T-helper 2 cell (primary cell): ENCODE measurements at regions not wholly inside any gene's neighbourhood (a gene's known extent, or its start where the extent isn't known, plus 50 kb on each side); places are given as distances from the start of the nearest gene placed in this dataset.
"Not testable (repeated sequence)": the region's sequence is repeated elsewhere in the genome, so short reads cannot be mapped to it uniquely, and the experiment has no call there.

Experiments used
- DNase-seq, 5 experiments: peaks; one replicate each; pipeline versions ENCODE4 v3.0.0 to v3.0.0-alpha.2; 2012 to 2022

DNA sequence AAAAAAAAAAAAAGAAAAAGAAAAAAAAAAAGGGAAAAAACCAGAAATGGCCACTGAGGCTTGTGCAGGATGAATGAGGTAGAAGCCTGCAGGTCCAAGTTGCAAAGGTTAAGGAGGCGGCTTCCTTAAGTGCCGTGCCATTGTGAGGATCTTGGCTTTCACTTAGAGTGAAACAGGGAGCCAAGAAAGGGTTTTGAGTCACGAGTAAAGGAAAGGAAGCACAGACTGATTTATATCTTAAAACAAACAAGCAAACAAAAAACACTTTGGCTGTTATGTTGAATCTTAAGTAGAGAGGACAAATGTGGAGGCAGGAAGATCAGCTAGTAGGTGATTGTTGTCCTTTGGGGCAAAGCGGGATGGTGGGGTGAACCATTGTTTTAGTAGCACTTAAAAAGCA, 749.7 kb upstream of the SOX11 start:
- DNase-seq: no peak

DNA sequence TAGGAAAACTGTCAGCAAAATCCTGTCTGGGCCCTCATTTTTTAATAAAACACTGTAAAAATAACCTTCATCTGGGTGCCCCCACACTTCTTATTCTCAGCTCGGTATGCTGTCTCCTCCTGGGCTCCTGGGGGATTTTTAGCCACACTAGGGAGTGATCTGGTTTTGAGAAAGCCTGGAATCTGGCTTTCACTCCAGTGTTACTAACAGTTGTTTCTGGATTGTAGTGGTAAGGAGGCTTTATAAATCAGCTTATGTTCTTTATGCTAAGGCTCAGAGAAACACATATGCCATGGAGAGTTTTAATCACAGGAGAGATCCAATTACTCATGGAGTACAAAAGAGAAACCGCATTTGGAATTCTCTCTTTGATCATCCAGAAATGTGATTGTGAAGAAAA, 744.3 kb upstream of the SOX11 start:
- DNase-seq: no peak

- no peak for DNase-seq
These were observed 740.8 kb upstream of the SOX11 start for GRCh38 chr2:4951368-4951767.

DNA sequence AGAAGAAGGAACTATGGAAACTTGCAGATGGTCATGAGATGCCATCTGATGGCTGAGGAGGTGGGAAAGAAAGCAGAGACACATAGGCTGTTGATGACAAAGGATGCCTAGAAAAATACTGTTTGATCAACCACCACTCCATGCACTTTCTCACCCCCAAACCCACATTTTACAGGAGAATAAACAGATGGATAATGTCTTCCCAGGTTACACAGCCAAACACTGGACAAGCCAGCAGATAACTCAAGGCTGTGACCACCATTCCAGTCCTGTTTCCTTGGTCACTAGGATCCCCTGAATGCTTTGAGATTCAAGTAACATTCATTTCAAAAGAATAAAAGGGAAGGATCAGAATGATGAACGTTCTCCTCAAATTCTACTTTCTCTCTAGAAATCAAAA, 733.0 kb upstream of the SOX11 start:
- DNase-seq: no peak

DNA sequence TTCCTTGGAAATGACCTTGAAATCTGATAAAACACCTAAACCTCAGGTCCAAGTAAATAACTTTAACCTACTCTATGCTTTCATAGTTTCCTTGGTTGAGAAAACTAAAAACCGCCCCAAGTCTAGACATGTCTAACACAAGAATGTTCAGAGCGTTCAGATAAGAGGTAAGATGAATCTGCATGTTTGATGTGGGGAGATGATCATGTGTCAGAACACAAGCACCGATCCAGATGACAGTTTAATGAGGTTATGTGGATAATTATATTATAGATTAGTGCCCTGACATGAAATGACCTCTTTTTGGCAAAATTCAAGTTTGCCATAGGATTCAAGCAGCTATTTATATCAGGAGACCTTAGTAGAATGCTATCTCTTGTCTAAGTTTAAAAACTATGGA, 729.8 kb upstream of the SOX11 start:
- DNase-seq: no peak

GRCh38 chr2:4963106-4963505, 729.1 kb upstream of the SOX11 start:
- no peak for DNase-seq

GRCh38 chr2:4964001-4964540, 728.1 kb upstream of the SOX11 start:
- no peak for DNase-seq

GRCh38 chr2:4964579-4964978, 727.6 kb upstream of the SOX11 start:
- no peak for DNase-seq

- no peak for DNase-seq
These were observed 726.4 kb upstream of the SOX11 start for GRCh38 chr2:4965556-4966320.

DNA sequence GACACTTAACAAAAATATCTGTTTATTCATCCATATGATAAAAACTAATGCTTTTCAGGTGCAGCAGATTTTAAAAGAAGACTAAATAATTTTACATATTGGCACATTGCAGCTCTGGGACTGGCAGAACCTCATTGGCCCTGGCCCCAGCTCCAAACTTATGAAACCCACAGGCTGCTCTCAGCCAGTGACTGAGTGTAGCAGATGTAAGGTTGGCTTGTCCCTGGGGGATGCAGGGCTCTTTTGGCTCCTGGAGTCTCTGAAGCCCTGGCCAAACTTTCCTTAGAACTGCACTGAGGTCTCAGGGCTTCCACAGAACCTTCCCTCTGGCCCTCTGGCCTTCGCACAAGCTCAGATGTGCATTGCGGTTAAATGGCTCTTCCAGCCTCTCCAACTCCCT, 725.0 kb upstream of the SOX11 start:
- no peak for DNase-seq

GRCh38 chr2:4972472-4972871, 719.7 kb upstream of the SOX11 start:
- no peak for DNase-seq

DNA sequence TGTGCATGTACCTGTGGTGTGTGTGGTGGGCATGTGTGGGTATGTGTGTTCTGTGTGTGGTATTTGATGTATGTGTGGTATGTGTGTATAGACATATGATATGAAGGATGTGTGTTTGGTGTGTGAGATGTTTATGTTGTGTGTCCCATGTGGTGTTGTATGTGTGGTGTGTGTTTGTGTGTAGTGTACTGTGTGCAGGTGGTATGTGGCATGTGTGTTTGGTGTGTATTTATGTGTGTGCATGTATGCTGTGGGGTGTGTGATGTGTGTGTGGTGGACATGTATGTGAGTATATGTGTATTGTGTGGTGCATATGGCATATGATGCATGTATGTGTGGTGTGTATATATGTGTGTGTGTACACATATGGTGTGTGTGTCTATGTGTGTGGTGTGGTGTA, 718.8 kb upstream of the SOX11 start:
- DNase-seq: no peak

GRCh38 chr2:4973973-4974372, 718.2 kb upstream of the SOX11 start:
- peak in 1 of 5 experiments; percentile 7 for DNase-seq

DNA sequence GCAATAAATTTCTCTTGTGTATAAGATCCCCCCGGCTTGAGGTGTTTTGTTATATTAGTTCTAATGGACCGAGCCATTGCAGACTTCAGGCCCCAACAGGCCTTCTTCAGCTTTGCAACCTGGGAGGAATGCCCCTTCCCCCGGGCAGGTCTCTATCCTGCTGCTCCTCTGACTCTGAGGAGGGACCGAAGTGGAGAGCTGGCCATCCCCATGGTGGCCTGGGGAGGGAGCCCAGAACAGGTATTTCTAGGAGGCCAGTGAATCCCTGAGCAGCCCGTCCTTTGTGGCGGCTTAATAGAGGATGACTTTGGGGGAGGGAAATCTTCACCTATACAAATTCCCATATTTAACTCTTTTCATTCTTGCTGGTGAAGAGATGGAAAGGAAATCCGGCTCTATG, 715.8 kb upstream of the SOX11 start:
- DNase-seq: no peak

DNA sequence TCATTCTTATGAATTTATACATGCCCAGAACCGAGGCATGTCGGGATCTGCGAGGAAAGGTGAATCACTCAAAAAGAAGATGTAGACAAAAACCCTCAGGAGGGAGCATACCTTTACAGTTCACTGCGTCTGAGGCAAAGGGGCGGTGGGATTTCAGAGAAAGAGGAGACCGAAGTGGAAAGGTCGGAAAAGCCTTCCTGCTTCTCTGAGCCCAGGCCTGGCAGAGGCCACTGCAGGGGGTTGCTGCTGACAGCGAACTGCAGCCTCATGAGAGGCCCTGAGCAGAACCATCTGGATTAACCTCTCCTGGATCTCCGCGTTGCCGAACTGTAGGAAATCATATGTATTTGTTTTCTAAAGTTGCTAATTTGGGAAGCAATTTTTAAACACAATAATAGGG, 713.1 kb upstream of the SOX11 start:
- DNase-seq: no peak

- DNase-seq: no peak
These were observed 711.2 kb upstream of the SOX11 start for GRCh38 chr2:4980995-4981394.

- no peak for DNase-seq
These were observed 710.3 kb upstream of the SOX11 start for GRCh38 chr2:4981802-4982409.

DNA sequence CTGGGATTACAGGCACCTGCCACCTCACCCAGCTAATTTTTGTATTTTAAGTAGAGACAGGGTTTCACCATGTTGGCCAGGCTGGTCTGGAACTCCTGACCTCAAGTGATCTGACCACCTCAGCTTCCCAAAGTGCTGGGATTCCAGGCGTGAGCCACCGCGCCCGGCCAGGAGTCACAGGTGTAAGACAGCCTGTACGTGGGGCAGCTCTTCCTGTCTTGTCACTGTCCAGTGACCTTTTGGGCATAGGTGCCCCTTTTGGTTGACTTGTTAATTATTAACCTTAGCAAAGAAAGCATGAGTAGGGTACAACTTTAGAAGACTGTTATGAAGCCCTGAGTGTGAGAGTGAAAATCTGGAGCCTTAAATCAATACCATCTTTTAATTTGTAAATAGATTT, 703.7 kb upstream of the SOX11 start:
- DNase-seq: not testable (repeated sequence)

DNA sequence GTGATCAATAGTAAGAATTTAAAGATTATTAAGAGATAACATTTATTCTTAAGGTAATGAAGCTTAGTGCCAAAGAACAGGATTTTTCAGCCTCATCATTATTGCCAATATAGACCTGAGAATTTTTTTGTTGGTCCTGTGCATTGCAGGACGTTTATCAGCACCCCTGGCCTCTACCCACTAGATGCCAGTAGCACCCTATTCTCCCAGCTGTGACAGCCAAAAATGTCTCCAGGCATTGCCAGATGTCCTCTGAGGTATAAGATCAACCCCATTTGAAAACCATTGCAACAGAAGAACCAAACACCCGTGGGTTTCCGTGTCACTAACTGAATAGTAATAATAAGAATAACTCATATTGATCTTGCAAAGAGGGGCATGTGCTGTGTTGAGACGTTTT, 700.0 kb upstream of the SOX11 start:
- no peak for DNase-seq

GRCh38 chr2:4995466-4995865, 696.7 kb upstream of the SOX11 start:
- no peak for DNase-seq

DNA sequence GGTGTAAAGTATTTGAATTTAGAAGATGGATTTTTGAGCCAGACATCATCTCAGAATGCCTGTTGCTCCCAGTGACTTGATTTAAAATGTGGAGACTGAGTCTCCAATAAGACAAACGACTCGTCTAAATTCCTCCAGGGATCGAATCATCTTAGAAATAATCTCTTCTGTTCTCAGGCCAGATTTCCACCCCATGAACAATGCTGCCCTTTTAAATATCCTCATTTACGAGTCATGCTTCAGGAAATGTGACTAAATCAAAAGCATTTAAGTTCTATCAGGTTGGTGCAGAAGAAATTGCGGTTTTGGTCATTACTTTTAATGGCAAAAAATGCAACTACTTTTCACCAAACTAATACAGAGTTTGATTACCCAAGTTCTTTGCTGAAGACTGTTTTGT, 684.6 kb upstream of the SOX11 start:
- no peak for DNase-seq

DNA sequence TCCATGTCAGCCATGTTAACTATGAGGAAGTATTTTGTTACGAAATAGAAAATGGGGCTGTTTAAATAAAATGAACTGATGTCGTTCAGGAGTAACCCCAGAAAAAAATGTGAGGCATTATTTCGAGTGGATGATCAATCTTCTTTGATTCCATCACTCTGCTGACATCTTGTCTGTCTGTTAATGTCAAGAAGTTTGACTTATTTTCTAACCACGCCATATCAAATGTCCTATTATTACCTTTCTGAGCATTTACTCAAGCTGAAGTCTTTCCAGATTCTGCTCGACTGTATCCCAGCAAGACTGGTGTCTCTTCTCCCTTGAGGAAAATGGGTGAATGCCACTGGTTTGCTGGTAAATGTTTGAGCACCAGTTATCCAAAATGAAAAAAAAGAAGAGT, 672.9 kb upstream of the SOX11 start:
- DNase-seq: no peak

- no peak for DNase-seq
These were observed 671.9 kb upstream of the SOX11 start for GRCh38 chr2:5020116-5020875.

- DNase-seq: no peak
These were observed 671.0 kb upstream of the SOX11 start for GRCh38 chr2:5021136-5021535.
